ENCODE measurements at regions not wholly inside any gene's neighbourhood (a gene's known extent, or its start where the extent isn't known, plus 50 kb on each side); places are given as distances from the start of the nearest gene placed in this dataset.

GRCh38 chr5:99724732-99725290 lies 796.0 kb upstream of the CHD1 start:
- no peak for DNase-seq (ENCODE audit: low spot score)

- no peak for DNase-seq (ENCODE audit: low spot score)
These were observed 792.7 kb upstream of the CHD1 start for GRCh38 chr5:99721506-99721905.

GRCh38 chr5:99715921-99716320 lies 787.1 kb upstream of the CHD1 start:
- no peak for DNase-seq (ENCODE audit: low spot score)

GRCh38 chr5:99706160-99706559 lies 777.4 kb upstream of the CHD1 start:
- DNase-seq (ENCODE audit: low spot score): no peak

- no peak for DNase-seq (ENCODE audit: low spot score)
These were observed 773.8 kb upstream of the CHD1 start for GRCh38 chr5:99702565-99702964.

- no peak for DNase-seq (ENCODE audit: low spot score)
These were observed 766.1 kb upstream of the CHD1 start for GRCh38 chr5:99694884-99695283.

- no peak for DNase-seq (ENCODE audit: low spot score)
These were observed 757.7 kb upstream of the CHD1 start for GRCh38 chr5:99686538-99686937.

- DNase-seq (ENCODE audit: low spot score): no peak
These were observed 747.2 kb upstream of the CHD1 start for GRCh38 chr5:99675974-99676373.

GRCh38 chr5:99674101-99674500 lies 745.3 kb upstream of the CHD1 start:
- no peak for DNase-seq (ENCODE audit: low spot score)

GRCh38 chr5:99664972-99665371 lies 736.2 kb upstream of the CHD1 start:
- no peak for DNase-seq (ENCODE audit: low spot score)

- DNase-seq (ENCODE audit: low spot score): no peak
These were observed 722.5 kb upstream of the CHD1 start for GRCh38 chr5:99651298-99651697.

- no peak for DNase-seq (ENCODE audit: low spot score)
These were observed 717.3 kb upstream of the CHD1 start for GRCh38 chr5:99646011-99646647.

- no peak for DNase-seq (ENCODE audit: low spot score)
These were observed 716.0 kb upstream of the CHD1 start for GRCh38 chr5:99644822-99645221.

- no peak for DNase-seq (ENCODE audit: low spot score)
These were observed 711.8 kb upstream of the CHD1 start for GRCh38 chr5:99640646-99641045.

- DNase-seq (ENCODE audit: low spot score): no peak
These were observed 711.1 kb upstream of the CHD1 start for GRCh38 chr5:99639905-99640304.

- no peak for DNase-seq (ENCODE audit: low spot score)
These were observed 707.9 kb upstream of the CHD1 start for GRCh38 chr5:99636663-99637062.

GRCh38 chr5:99621772-99622681 lies 693.2 kb upstream of the CHD1 start:
- no peak for DNase-seq (ENCODE audit: low spot score)

GRCh38 chr5:99617335-99617734 lies 688.5 kb upstream of the CHD1 start:
- no peak for DNase-seq (ENCODE audit: low spot score)

GRCh38 chr5:99614888-99615287 lies 686.1 kb upstream of the CHD1 start:
- no peak for DNase-seq (ENCODE audit: low spot score)

GRCh38 chr5:99607124-99607523 lies 678.3 kb upstream of the CHD1 start:
- DNase-seq (ENCODE audit: low spot score): no peak

GRCh38 chr5:99605904-99606303 lies 677.1 kb upstream of the CHD1 start:
- no peak for DNase-seq (ENCODE audit: low spot score)

- no peak for DNase-seq (ENCODE audit: low spot score)
These were observed 672.1 kb upstream of the CHD1 start for GRCh38 chr5:99600952-99601351.

- no peak for DNase-seq (ENCODE audit: low spot score)
These were observed 662.0 kb upstream of the CHD1 start for GRCh38 chr5:99590806-99591205.
